Astrocyte (in vitro differentiated cells and primary cell): ENCODE measurements at regions not wholly inside any gene's neighbourhood (a gene's known extent, or its start where the extent isn't known, plus 50 kb on each side); places are given as distances from the start of the nearest gene placed in this dataset.

ENCODE experiments used
- CTCF ChIP-seq: IDR thresholded peaks from 2 replicates; pipeline ENCODE4 v1.5.1; 2011; ENCODE audit warnings: low read depth, mild to moderate bottlenecking, inconsistent platforms, low read length, moderate library complexity; ENCODE audit not compliant: insufficient read depth
- EZH2 ChIP-seq: IDR thresholded peaks from 2 replicates; pipeline ENCODE4 v1.6.1; 2012; ENCODE audit warnings: mild to moderate bottlenecking, low read length, inconsistent platforms; ENCODE audit not compliant: insufficient read depth

DNA sequence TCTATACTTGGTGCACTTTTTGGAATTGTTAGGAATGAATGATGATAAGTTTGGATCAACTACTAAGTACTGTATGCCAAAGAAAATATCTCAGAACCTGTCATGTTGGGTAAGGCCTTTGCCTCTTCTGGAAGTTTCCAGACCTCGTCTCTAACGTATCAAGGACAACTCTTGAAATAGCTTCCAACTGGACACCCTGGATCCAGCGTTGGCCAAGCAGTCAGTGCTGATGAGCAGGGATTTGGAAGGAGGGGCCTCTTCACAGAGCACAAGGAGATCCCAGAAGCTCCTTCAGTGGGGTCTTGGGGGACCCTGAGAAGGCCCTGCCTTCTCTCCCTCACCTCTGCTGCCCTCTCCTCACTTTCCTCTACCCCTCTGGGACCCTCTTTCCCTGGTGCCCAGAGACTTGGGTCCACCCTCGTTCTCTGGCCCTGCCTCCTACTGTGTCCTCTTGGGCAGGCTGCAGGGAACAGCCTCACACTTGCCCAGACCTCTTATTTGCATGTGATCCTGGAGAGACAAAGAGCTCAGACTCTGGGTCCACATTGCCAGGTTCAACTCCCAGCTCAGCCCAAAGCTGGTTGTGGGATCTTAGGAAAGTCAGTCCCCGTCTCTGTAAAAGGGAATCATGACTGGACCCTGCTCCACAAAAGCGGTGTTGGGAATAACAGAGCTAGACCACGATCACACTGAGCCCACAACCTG lies 145.8 kb downstream of the COL6A3 start:
- no peak for TF ChIP-seq CTCF
- TF ChIP-seq EZH2: no peak
